Mucosa of descending colon (tissue), 3 donors: ENCODE measurements at regions not wholly inside any gene's neighbourhood (a gene's known extent, or its start where the extent isn't known, plus 50 kb on each side); places are given as distances from the start of the nearest gene placed in this dataset.

Experiments used
- ATAC-seq: fragments of 200-7000 bp; cut with Tn5 transposase; one replicate; pipeline ENCODE4 v1.9.1; 2020; ENCODE audit warnings: mild to moderate bottlenecking, moderate library complexity
- DNase-seq, 3 donors: peaks; one replicate each; pipeline ENCODE4 v3.0.0-alpha.2; 2020
- H3K36me3 ChIP-seq: fragments of 200-600 bp; one replicate; pipeline ENCODE4 v1.8.0; 2021; ENCODE audit warnings: low read depth, mild to moderate bottlenecking
- H3K4me1 ChIP-seq: fragments of 200-600 bp; one replicate; pipeline ENCODE4 v1.8.0; 2021; ENCODE audit warnings: low read depth, mild to moderate bottlenecking
- H3K4me3 ChIP-seq: fragments of 200-600 bp; one replicate; pipeline ENCODE4 v1.8.0; 2021; ENCODE audit warnings: mild to moderate bottlenecking
- H3K9me3 ChIP-seq: fragments of 200-600 bp; one replicate; pipeline ENCODE4 v1.8.0; 2021; ENCODE audit warnings: mild to moderate bottlenecking
- CTCF ChIP-seq: fragments of 200-600 bp; IDR thresholded peaks from one replicate; pipeline ENCODE4 v1.8.0; 2022; ENCODE audit warnings: antibody characterized with exemption, mild to moderate bottlenecking
- intact Hi-C, 2 donors: fragments of 100-400 bp; cut with DNase I in 1 of 2; cut with micrococcal nuclease in 1 of 2; formaldehyde crosslinking; loops; one replicate each; pipeline versions ENCODE4 v1.11.0 to v1.11.1; 2022; cut with DNase I, micrococcal nuclease
- donor health status: DM: no; HTN: no; CAD: no; lungs with moderate emphysema.
- donor health status: DM: no; HTN: no; CAD: no.
- donor health status: DM: no; HTN: yes; CAD: no.

GRCh38 chr3:124291008-124291407 is 299.1 kb upstream of the ROPN1 start:
- Histone ChIP-seq H3K36me3 (no peaks in the 10 kb centered on the region), H3K4me3 (no peak overlapping the region), H3K4me1 (peaks cover 5% of the 10 kb centered on the region), H3K9me3 (no peaks in the 10 kb centered on the region)
- intact Hi-C loops = no loop called here
- DNase-seq (no peak), ATAC-seq (no peak)
- TF ChIP-seq CTCF = no peak

DNA sequence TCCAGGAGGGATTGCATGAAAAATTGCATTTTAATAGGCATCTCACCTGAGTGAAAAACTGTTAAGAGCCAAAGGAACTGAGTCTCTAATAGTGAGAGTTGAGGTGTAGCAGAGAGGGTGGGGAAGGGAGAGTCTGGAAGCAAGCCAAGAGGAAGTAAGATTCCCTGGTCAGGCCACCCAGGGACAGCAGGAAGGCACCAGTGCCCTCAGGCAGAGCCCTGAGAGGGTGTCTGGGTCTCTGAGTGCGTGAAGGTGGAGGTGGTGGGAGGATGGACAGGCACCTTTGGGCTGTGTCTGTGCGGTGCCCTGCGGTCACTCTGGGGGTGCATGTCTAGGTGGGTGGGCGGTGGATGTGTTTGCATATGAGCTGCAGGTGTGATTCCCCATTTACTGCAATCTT is 300.4 kb upstream of the ROPN1 start:
- TF ChIP-seq CTCF = no peak
- Histone ChIP-seq H3K4me1 (peaks cover 5% of the 10 kb centered on the region), H3K4me3 (no peak overlapping the region), H3K9me3 (no peaks in the 10 kb centered on the region), H3K36me3 (no peaks in the 10 kb centered on the region)
- peak; percentile 90 for ATAC-seq
- peak in 2 of 3 donors; percentile 37 to 62 for DNase-seq
- intact Hi-C loops = no loop called here

DNA sequence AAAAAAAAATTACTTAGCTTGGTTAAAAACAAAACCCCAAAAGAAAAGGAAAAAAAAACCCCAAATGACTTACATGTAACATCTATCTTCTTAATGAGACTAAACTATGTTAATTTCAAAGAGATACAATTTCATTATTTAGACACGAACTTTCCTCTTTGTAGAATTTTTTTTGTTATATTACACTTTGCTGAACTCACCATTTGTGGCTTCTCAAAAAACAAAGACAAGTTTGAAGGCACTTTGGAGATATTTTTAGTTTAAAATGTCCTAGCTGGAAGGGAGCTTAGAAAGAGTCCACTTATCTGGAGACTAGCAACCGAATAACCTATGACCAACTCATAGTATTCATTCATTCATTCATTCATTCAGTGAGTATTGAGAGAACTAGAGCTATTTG is 301.7 kb upstream of the ROPN1 start:
- Histone ChIP-seq H3K36me3 (no peaks in the 10 kb centered on the region), H3K9me3 (no peaks in the 10 kb centered on the region), H3K4me1 (peaks cover 8% of the 10 kb centered on the region), H3K4me3 (no peak overlapping the region)
- ATAC-seq = no peak
- intact Hi-C loops = no loop called here
- TF ChIP-seq CTCF = no peak
- DNase-seq = no peak

DNA sequence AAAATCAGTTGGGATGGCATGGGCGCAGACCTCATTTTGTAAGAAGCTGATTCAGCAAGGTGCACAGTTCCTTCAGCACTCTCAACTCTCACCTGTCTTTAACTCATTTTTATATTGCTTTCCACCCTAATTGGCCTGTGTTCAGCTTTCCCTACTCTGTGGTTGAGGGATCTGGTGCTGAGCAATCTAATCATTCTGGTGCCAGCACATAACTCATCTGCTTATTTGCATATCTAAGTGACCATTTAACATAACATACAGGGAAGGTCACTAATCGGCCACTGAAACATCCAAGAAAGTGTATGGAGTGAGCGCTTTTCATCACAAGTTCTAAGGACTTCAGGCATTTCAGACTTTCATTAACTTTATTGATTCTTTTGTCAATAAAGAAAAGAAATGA is 303.4 kb upstream of the ROPN1 start:
- Histone ChIP-seq H3K9me3 (no peaks in the 10 kb centered on the region), H3K36me3 (no peaks in the 10 kb centered on the region), H3K4me3 (no peak overlapping the region), H3K4me1 (peaks cover 8% of the 10 kb centered on the region)
- DNase-seq = no peak
- intact Hi-C loops = no loop called here
- no peak for ATAC-seq
- no peak for TF ChIP-seq CTCF

GRCh38 chr3:124296406-124296805 is 304.5 kb upstream of the ROPN1 start:
- no peak for DNase-seq
- intact Hi-C loops = no loop called here
- H3K9me3 ChIP-seq = no peaks in the 10 kb centered on the region
- ATAC-seq = no peak
- no peaks in the 10 kb centered on the region for H3K36me3 ChIP-seq
- TF ChIP-seq CTCF = no peak
- no peak overlapping the region for H3K4me3 ChIP-seq
- H3K4me1 ChIP-seq = peaks cover 8% of the 10 kb centered on the region
